ENCODE measurements at regions not wholly inside any gene's neighbourhood (a gene's known extent, or its start where the extent isn't known, plus 50 kb on each side); places are given as distances from the start of the nearest gene placed in this dataset.
"Not testable (repeated sequence)": the region's sequence is repeated elsewhere in the genome, so short reads cannot be mapped to it uniquely, and the experiment has no call there.

DNA sequence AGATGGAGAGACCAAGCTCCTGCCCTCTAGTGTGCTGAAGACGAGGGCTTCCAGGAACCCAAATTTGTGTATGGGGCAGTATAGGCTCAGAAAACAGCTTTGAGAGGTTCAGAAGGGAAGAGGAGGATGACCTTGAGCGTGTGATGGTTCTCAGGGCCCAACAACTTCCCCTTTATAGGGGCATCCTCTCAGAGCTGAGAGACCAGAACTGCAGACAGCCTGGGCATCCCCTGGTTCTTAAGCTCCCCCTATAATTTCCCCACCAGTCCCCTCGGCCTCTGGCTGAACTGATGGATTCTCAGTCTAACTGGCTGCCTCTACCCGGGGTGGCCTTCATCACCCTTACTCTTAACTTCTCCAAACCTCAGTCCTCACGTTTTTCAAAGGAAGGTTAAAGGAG lies 167.5 kb downstream of the URI1 start:
- Histone ChIP-seq H3K27ac (no peak overlapping the region), H4K20me1 (no peaks in the 10 kb centered on the region), H3K9ac (no peak overlapping the region), H3K4me3 (no peak overlapping the region), H3K4me1 (no peaks in the 10 kb centered on the region), H3K36me3 (no peaks in the 10 kb centered on the region), H3K4me2 (no peak overlapping the region), H3K9me3 (replicated peaks in 1 of 11) (no peaks in the 10 kb centered on the region), H3K27me3 (no peaks in the 10 kb centered on the region)
- no peak for TF ChIP-seq Cebpa-rat (IDR thresholded peaks at IDR 0.05)

DNA sequence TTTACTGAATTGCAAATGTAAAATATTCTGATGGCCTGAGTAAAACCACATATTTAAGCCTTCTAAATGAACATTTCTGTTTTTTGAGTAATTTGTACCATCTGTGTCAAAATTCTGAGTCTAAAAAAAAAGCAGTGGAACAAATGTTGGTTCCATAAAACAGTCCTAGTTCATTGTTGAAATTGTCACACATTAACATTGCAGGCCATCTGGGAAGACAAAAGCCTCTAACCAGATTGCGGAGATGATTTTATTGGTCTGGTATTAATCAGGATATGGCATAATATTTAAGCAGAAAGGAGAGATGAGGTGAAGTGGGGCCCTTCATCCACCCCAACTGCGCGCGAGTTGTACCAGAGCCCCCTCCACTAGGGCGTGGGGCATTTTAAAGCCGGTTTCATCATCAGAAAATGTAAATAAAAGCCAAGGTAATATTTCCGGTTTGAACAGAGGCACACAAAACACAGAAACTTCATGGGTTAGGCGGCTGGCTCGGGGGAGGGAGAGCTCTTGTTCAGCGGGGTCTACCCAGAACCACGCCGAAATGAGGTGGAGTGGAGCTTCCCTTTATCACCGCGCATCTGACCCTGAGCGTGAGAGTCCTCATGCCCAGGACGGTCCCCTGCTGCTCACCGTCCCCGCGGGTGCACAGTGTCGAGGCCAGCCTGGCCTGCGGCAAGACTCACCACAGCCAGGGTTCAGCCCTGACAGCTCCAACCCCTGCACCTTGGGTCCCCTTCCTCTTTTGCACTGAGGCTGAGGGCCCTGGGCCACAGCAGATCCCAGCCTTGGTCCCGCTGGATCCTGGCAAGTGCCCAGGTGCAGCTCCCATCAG lies 169.2 kb downstream of the URI1 start:
- Histone ChIP-seq H4K20me1 (no peaks in the 10 kb centered on the region), H3K4me1 (no peaks in the 10 kb centered on the region), H3K36me3 (no peaks in the 10 kb centered on the region), H3K27ac (no peak overlapping the region), H3K4me3 (no peak overlapping the region), H3K4me2 (no peak overlapping the region), H3K9ac (no peak overlapping the region), H3K9me3 (replicated peaks in 1 of 11) (no peaks in the 10 kb centered on the region), H3K27me3 (no peaks in the 10 kb centered on the region)
- TF ChIP-seq Cebpa-rat (IDR thresholded peaks at IDR 0.05): no peak

DNA sequence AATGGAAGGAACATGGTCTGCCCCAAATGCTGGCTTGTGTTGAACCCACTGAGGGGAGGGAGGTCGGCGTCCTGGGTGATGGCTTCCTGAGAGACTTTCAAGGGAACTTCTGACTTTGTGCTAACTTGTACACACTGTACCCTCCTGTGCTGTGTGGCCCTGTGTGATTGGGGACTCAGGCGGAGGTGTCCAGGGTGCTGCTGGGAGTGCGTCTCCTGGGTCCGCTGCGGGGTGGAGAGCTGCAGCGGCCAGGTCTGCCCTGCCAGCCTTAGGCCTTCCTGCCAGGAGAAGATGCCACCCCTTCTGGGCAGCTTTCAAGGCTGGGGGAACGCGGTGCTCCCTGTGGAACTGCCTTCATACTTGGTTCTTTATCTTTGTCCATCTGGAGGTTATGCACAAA lies 170.1 kb downstream of the URI1 start:
- no peaks in the 10 kb centered on the region for H3K27me3 ChIP-seq
- H3K9me3 ChIP-seq (replicated peaks in 1 of 11): no peaks in the 10 kb centered on the region
- no peaks in the 10 kb centered on the region for H3K4me1 ChIP-seq
- TF ChIP-seq Cebpa-rat (IDR thresholded peaks at IDR 0.05): no peak
- no peaks in the 10 kb centered on the region for H4K20me1 ChIP-seq
- H3K4me2 ChIP-seq: no peak overlapping the region
- H3K9ac ChIP-seq: no peak overlapping the region
- H3K36me3 ChIP-seq: no peaks in the 10 kb centered on the region
- H3K4me3 ChIP-seq: no peak overlapping the region
- H3K27ac ChIP-seq: no peak overlapping the region

DNA sequence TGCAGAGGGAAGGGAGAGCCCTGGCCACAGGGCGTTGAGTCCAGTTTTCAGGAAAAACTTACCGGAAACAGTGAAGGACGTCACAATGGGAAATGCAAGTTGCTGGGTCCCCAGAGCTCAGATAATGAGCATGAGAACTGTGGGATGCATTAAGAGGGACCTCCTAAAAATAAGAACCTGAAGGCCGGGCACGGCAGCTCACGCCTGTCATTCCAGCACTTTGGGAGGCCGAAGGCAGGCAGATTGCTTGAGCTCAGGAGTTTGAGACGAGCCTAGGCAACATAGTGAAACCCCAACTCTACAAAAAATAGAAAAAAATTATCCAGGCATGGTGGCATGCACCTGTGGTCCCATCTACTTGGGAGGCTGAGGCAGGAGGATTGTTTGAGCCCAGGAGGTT lies 170.6 kb downstream of the URI1 start:
- Histone ChIP-seq H3K4me2 (no peak overlapping the region), H3K4me1 (no peaks in the 10 kb centered on the region), H3K27ac (no peak overlapping the region), H3K4me3 (no peak overlapping the region), H3K27me3 (no peaks in the 10 kb centered on the region), H3K9ac (no peak overlapping the region), H3K36me3 (no peaks in the 10 kb centered on the region), H4K20me1 (no peaks in the 10 kb centered on the region), H3K9me3 (replicated peaks in 1 of 11) (no peaks in the 10 kb centered on the region)
- TF ChIP-seq Cebpa-rat (IDR thresholded peaks at IDR 0.05): no peak

DNA sequence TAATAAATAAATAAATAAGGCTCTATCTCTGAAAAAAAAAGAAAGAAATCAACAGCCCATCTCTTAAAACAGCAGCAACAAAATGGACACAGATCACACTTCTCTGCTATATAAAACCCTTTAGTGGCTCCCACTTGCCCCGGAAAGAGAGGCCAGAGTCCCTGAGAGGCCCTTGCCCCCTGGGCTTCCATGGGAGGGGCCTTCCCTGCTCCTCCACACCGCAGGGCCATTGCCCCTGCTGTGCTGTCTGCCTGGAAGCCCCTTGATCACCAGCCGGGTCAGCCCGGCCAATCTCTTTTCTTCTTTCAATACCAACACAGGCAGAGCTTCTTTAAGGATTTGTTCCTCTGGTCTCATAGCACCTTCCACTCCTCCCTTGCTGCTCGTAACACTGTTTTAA lies 171.1 kb downstream of the URI1 start:
- H4K20me1 ChIP-seq: no peaks in the 10 kb centered on the region
- no peaks in the 10 kb centered on the region for H3K27me3 ChIP-seq
- H3K4me1 ChIP-seq: no peaks in the 10 kb centered on the region
- no peak overlapping the region for H3K4me2 ChIP-seq
- no peak overlapping the region for H3K27ac ChIP-seq
- no peaks in the 10 kb centered on the region for H3K36me3 ChIP-seq
- TF ChIP-seq Cebpa-rat (IDR thresholded peaks at IDR 0.05): no peak
- no peak overlapping the region for H3K9ac ChIP-seq
- H3K4me3 ChIP-seq: no peak overlapping the region
- no peaks in the 10 kb centered on the region for H3K9me3 ChIP-seq (replicated peaks in 1 of 11)

DNA sequence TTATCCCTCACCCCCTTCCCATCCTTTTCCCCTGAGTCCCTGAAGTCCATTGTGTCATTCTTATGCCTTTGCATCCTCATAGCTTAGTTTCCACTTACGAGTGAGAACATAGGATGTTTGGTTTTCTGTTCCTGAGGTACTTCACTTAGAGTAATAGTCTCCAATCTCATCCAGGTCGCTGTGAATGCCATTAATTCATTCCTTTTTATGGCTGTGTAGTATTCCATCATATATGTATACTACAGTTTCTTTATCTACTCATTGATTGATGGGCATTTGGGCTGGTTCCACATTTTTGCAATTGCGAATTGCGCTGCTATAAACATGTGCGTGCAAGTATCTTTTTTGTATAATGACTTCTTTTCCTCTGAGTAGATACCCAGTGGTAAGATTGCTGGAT lies 172.1 kb downstream of the URI1 start:
- not testable (repeated sequence) for H3K27ac ChIP-seq; H3K9ac ChIP-seq; H4K20me1 ChIP-seq; H3K4me1 ChIP-seq; H3K4me3 ChIP-seq; H3K36me3 ChIP-seq; H3K9me3 ChIP-seq (replicated peaks in 1 of 11); H3K27me3 ChIP-seq; H3K4me2 ChIP-seq

DNA sequence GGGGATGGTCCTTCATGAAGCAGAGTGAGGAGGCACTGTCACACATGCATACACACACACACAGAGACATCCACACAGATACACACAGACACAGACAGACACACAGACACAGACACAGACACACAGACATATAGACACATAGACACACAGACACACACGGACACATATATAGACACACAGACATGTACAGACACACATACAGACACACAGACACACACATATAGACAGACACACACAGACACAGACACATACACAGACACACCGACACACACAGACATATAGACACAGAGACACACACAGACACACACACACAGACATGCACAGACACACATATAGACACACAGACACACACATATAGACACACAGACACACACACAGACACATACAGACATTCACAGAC lies 173.9 kb downstream of the URI1 start:
- no peak overlapping the region for H3K27ac ChIP-seq
- H3K9ac ChIP-seq: 0 out of 22 replicates have a peak overlapping the region, but pooled peaks of 1 of the 11 experiments have one; percentile 20
- H3K36me3 ChIP-seq: no peaks in the 10 kb centered on the region
- no peaks in the 10 kb centered on the region for H3K9me3 ChIP-seq (replicated peaks in 1 of 11)
- no peak overlapping the region for H3K4me3 ChIP-seq
- no peak for TF ChIP-seq Cebpa-rat (IDR thresholded peaks at IDR 0.05)
- no peaks in the 10 kb centered on the region for H4K20me1 ChIP-seq
- no peaks in the 10 kb centered on the region for H3K27me3 ChIP-seq
- no peaks in the 10 kb centered on the region for H3K4me1 ChIP-seq
- H3K4me2 ChIP-seq: no peak overlapping the region

DNA sequence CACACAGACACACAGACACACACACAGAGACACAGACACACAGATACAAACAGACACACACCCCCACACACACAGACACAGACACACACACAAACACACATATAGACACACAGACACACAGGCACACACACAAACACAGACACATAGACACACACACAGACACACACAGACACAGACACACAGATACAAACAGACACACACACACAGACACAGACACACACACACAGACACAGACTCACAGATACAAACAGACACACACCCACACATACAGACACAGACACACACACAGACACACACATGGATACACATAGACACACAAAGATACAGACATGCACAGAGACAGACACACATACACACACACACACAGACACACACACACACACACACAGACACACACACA lies 174.5 kb downstream of the URI1 start:
- no peak for TF ChIP-seq Cebpa-rat (IDR thresholded peaks at IDR 0.05)
- no peaks in the 10 kb centered on the region for H4K20me1 ChIP-seq
- no peaks in the 10 kb centered on the region for H3K9me3 ChIP-seq (replicated peaks in 1 of 11)
- H3K27ac ChIP-seq: no peak overlapping the region
- no peak overlapping the region for H3K4me3 ChIP-seq
- H3K4me2 ChIP-seq: no peak overlapping the region
- no peak overlapping the region for H3K9ac ChIP-seq
- no peaks in the 10 kb centered on the region for H3K4me1 ChIP-seq
- no peaks in the 10 kb centered on the region for H3K36me3 ChIP-seq
- no peaks in the 10 kb centered on the region for H3K27me3 ChIP-seq

DNA sequence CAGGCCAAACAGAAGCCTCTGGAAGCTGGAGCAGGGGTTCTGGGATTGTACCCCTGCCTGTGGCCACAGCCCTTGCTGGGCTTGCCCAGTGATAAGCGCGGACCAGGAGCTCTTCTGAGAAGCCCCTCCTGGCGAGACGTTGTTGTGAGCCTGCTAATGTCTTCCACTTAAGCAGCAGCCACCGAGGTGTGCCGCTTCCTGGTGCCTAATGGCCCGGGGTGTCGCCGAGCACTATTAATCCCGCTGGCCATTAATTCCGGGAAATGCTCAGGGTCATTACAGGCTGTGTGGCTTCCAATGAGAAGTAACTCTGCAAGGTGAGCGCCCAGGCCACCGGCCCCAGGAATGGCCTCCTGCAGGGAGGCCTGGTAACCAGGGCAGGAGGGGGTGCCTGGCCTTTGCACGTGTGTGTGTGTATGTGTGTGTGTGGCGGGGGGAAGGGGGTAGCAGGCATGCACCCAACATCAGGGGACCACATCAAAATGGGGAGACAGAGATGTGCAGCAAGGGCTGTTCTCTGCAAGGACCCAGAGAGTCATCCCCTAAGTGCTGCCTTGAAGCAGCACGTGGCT lies 175.0 kb downstream of the URI1 start:
- no peaks in the 10 kb centered on the region for H4K20me1 ChIP-seq
- no peak overlapping the region for H3K27ac ChIP-seq
- H3K27me3 ChIP-seq: no peaks in the 10 kb centered on the region
- no peak overlapping the region for H3K9ac ChIP-seq
- no peaks in the 10 kb centered on the region for H3K9me3 ChIP-seq (replicated peaks in 1 of 11)
- no peak overlapping the region for H3K4me3 ChIP-seq
- H3K4me1 ChIP-seq: no peaks in the 10 kb centered on the region
- no peak overlapping the region for H3K4me2 ChIP-seq
- TF ChIP-seq Cebpa-rat (IDR thresholded peaks at IDR 0.05): no peak
- no peaks in the 10 kb centered on the region for H3K36me3 ChIP-seq

DNA sequence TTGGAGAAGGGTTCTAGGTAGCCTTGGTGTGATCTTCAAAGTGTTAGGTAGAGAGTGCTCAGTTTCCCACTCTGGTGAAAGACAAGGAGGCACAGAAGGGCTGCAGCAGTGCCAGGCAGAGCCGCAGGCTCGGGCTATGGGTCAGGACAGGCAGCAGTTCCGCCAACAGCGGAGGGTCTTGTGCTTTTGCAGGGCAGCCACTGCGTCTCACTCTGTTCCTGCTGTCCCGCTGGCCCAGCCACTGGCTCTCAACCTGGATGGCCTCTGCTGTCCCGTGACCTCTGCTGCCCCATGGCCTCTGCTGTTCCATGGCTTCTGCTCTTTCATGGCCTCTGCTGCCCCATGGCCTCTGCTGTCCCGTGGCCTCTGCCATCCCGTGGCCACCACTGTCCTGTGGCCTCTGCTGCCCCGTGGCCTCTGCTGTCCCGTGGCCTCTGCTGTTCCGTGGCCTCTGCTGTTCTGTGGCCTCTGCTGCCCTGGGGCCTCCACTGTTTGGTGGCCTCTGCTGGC lies 175.7 kb downstream of the URI1 start:
- H3K27me3 ChIP-seq: no peaks in the 10 kb centered on the region
- no peak overlapping the region for H3K4me2 ChIP-seq
- no peak overlapping the region for H3K4me3 ChIP-seq
- H3K4me1 ChIP-seq: no peaks in the 10 kb centered on the region
- no peaks in the 10 kb centered on the region for H4K20me1 ChIP-seq
- H3K9ac ChIP-seq: no peak overlapping the region
- no peaks in the 10 kb centered on the region for H3K36me3 ChIP-seq
- no peaks in the 10 kb centered on the region for H3K9me3 ChIP-seq (replicated peaks in 1 of 11)
- no peak overlapping the region for H3K27ac ChIP-seq
- TF ChIP-seq Cebpa-rat (IDR thresholded peaks at IDR 0.05): no peak

All from BLaER1 treated with 17β-estradiol and CSF1 and Interleukin-3, amounts not matched to agents 10 nM and 100 nM (cell line).